ENCODE measurements at regions not wholly inside any gene's neighbourhood (a gene's known extent, or its start where the extent isn't known, plus 50 kb on each side); places are given as distances from the start of the nearest gene placed in this dataset.

- Histone ChIP-seq H3K27me3 (no peaks in the 10 kb centered on the region), H3K4me3 (no peak overlapping the region), H3K4me1 (no peaks in the 10 kb centered on the region), H3K9me3 (replicated peaks) (no peaks in the 10 kb centered on the region), H3K27ac (no peak overlapping the region), H3K36me3 (no peaks in the 10 kb centered on the region)
- no peak for DNase-seq
Measured at GRCh38 chr6:84492241-84493165, 265.1 kb upstream of the CEP162 start.

GRCh38 chr6:84489598-84489997, 262.2 kb upstream of the CEP162 start:
- H3K4me3 ChIP-seq: no peak overlapping the region
- H3K27me3 ChIP-seq: no peaks in the 10 kb centered on the region
- H3K9me3 ChIP-seq (replicated peaks): no peaks in the 10 kb centered on the region
- no peaks in the 10 kb centered on the region for H3K36me3 ChIP-seq
- H3K27ac ChIP-seq: no peak overlapping the region
- no peaks in the 10 kb centered on the region for H3K4me1 ChIP-seq
- DNase-seq: no peak

GRCh38 chr6:84486526-84486925, 259.1 kb upstream of the CEP162 start:
- Histone ChIP-seq H3K4me3 (no peak overlapping the region), H3K27me3 (no peaks in the 10 kb centered on the region), H3K27ac (no peak overlapping the region), H3K4me1 (no peaks in the 10 kb centered on the region), H3K36me3 (no peaks in the 10 kb centered on the region), H3K9me3 (replicated peaks) (no peaks in the 10 kb centered on the region)
- DNase-seq: no peak

- H3K27ac ChIP-seq: no peak overlapping the region
- H3K27me3 ChIP-seq: no peaks in the 10 kb centered on the region
- no peaks in the 10 kb centered on the region for H3K4me1 ChIP-seq
- no peak overlapping the region for H3K4me3 ChIP-seq
- H3K9me3 ChIP-seq (replicated peaks): no peaks in the 10 kb centered on the region
- H3K36me3 ChIP-seq: no peaks in the 10 kb centered on the region
- no peak for DNase-seq
Measured at GRCh38 chr6:84469144-84469543, 241.7 kb upstream of the CEP162 start.

GRCh38 chr6:84467296-84467695, 239.9 kb upstream of the CEP162 start:
- Histone ChIP-seq H3K36me3 (no peaks in the 10 kb centered on the region), H3K27ac (no peak overlapping the region), H3K4me3 (no peak overlapping the region), H3K4me1 (no peaks in the 10 kb centered on the region), H3K9me3 (replicated peaks) (no peaks in the 10 kb centered on the region), H3K27me3 (no peaks in the 10 kb centered on the region)
- DNase-seq: no peak

- no peaks in the 10 kb centered on the region for H3K4me1 ChIP-seq
- no peaks in the 10 kb centered on the region for H3K9me3 ChIP-seq (replicated peaks)
- H3K27ac ChIP-seq: no peak overlapping the region
- H3K27me3 ChIP-seq: no peaks in the 10 kb centered on the region
- peak in 1 of 2 experiments; percentile 14 for DNase-seq
- no peaks in the 10 kb centered on the region for H3K36me3 ChIP-seq
- H3K4me3 ChIP-seq: no peak overlapping the region
Measured at GRCh38 chr6:84466511-84466910, 239.1 kb upstream of the CEP162 start.

- H3K4me1 ChIP-seq: no peaks in the 10 kb centered on the region
- H3K27me3 ChIP-seq: no peaks in the 10 kb centered on the region
- no peak overlapping the region for H3K4me3 ChIP-seq
- no peaks in the 10 kb centered on the region for H3K9me3 ChIP-seq (replicated peaks)
- no peaks in the 10 kb centered on the region for H3K36me3 ChIP-seq
- H3K27ac ChIP-seq: no peak overlapping the region
- DNase-seq: no peak
Measured at GRCh38 chr6:84464471-84464870, 237.0 kb upstream of the CEP162 start.

GRCh38 chr6:84462698-84463097, 235.3 kb upstream of the CEP162 start:
- no peaks in the 10 kb centered on the region for H3K36me3 ChIP-seq
- H3K9me3 ChIP-seq (replicated peaks): no peaks in the 10 kb centered on the region
- DNase-seq: no peak
- no peaks in the 10 kb centered on the region for H3K4me1 ChIP-seq
- H3K27me3 ChIP-seq: no peaks in the 10 kb centered on the region
- H3K27ac ChIP-seq: no peak overlapping the region
- no peak overlapping the region for H3K4me3 ChIP-seq

GRCh38 chr6:84461461-84461860, 234.0 kb upstream of the CEP162 start:
- H3K4me1 ChIP-seq: no peaks in the 10 kb centered on the region
- H3K36me3 ChIP-seq: no peaks in the 10 kb centered on the region
- no peak overlapping the region for H3K4me3 ChIP-seq
- no peaks in the 10 kb centered on the region for H3K9me3 ChIP-seq (replicated peaks)
- no peaks in the 10 kb centered on the region for H3K27me3 ChIP-seq
- H3K27ac ChIP-seq: no peak overlapping the region
- DNase-seq: no peak

- Histone ChIP-seq H3K4me1 (no peaks in the 10 kb centered on the region), H3K4me3 (no peak overlapping the region), H3K27me3 (no peaks in the 10 kb centered on the region), H3K36me3 (no peaks in the 10 kb centered on the region), H3K9me3 (replicated peaks) (no peaks in the 10 kb centered on the region), H3K27ac (no peak overlapping the region)
- no peak for DNase-seq
Measured at GRCh38 chr6:84460491-84460890, 233.0 kb upstream of the CEP162 start.

GRCh38 chr6:84459401-84459800, 232.0 kb upstream of the CEP162 start:
- H3K9me3 ChIP-seq (replicated peaks): no peaks in the 10 kb centered on the region
- H3K4me3 ChIP-seq: no peak overlapping the region
- no peak for DNase-seq
- H3K4me1 ChIP-seq: no peaks in the 10 kb centered on the region
- no peaks in the 10 kb centered on the region for H3K36me3 ChIP-seq
- no peaks in the 10 kb centered on the region for H3K27me3 ChIP-seq
- H3K27ac ChIP-seq: no peak overlapping the region

- Histone ChIP-seq H3K4me1 (no peaks in the 10 kb centered on the region), H3K36me3 (no peaks in the 10 kb centered on the region), H3K27ac (no peak overlapping the region), H3K27me3 (no peaks in the 10 kb centered on the region), H3K9me3 (replicated peaks) (no peaks in the 10 kb centered on the region), H3K4me3 (no peak overlapping the region)
- no peak for DNase-seq
Measured at GRCh38 chr6:84458271-84458670, 230.8 kb upstream of the CEP162 start.

- Histone ChIP-seq H3K27me3 (no peaks in the 10 kb centered on the region), H3K27ac (no peak overlapping the region), H3K4me1 (no peaks in the 10 kb centered on the region), H3K36me3 (no peaks in the 10 kb centered on the region), H3K4me3 (no peak overlapping the region), H3K9me3 (replicated peaks) (no peaks in the 10 kb centered on the region)
- DNase-seq: peak; percentile 9 to 58
Measured at GRCh38 chr6:84457276-84457675, 229.8 kb upstream of the CEP162 start.

GRCh38 chr6:84456803-84457202, 229.4 kb upstream of the CEP162 start:
- H3K4me3 ChIP-seq: no peak overlapping the region
- no peaks in the 10 kb centered on the region for H3K9me3 ChIP-seq (replicated peaks)
- H3K4me1 ChIP-seq: no peaks in the 10 kb centered on the region
- no peak for DNase-seq
- no peak overlapping the region for H3K27ac ChIP-seq
- H3K27me3 ChIP-seq: no peaks in the 10 kb centered on the region
- H3K36me3 ChIP-seq: no peaks in the 10 kb centered on the region

- Histone ChIP-seq H3K4me3 (no peak overlapping the region), H3K36me3 (no peaks in the 10 kb centered on the region), H3K27me3 (no peaks in the 10 kb centered on the region), H3K27ac (no peak overlapping the region), H3K4me1 (no peaks in the 10 kb centered on the region), H3K9me3 (replicated peaks) (no peaks in the 10 kb centered on the region)
- DNase-seq: no peak
Measured at GRCh38 chr6:84455511-84456029, 228.1 kb upstream of the CEP162 start.

- no peak for DNase-seq
- Histone ChIP-seq H3K36me3 (no peaks in the 10 kb centered on the region), H3K27me3 (no peaks in the 10 kb centered on the region), H3K9me3 (replicated peaks) (no peaks in the 10 kb centered on the region), H3K4me1 (peaks cover 6% of the 10 kb centered on the region; the same call in 1 of the 2 replicates), H3K4me3 (no peak overlapping the region), H3K27ac (no peak overlapping the region)
Measured at GRCh38 chr6:84453499-84453898, 226.1 kb upstream of the CEP162 start.
